Tibial artery (tissue), 4 donors: ENCODE measurements at regions not wholly inside any gene's neighbourhood (a gene's known extent, or its start where the extent isn't known, plus 50 kb on each side); places are given as distances from the start of the nearest gene placed in this dataset.

Experiments
- DNase-seq, 2 donors: peaks; one replicate each; pipeline ENCODE4 v3.0.0-alpha.2; 2019
- H3K27ac ChIP-seq, 2 donors: fragments of 200-600 bp; sonication (generic) in 1 of 2; 1 replicate in 1 of 2; 2 replicates in 1 of 2; pipeline ENCODE4 v1.5.1; 2018 to 2019; ENCODE audit warnings: mild to moderate bottlenecking in 1 of 2
- H3K27me3 ChIP-seq, 2 donors: fragments of 200-600 bp; sonication (generic) in 1 of 2; one replicate each; pipeline versions ENCODE4 v1.5.1 to v1.6.0; 2016 to 2019
- H3K36me3 ChIP-seq, 3 donors: fragments of 200-600 bp; sonication (generic) in 2 of 3; one replicate each; pipeline ENCODE4 v1.5.1; 2016 to 2019; ENCODE audit warnings: mild to moderate bottlenecking in 2 of 3
- H3K4me1 ChIP-seq, 4 donors: fragments of 200-600 bp; sonication (generic) in 2 of 4; 1 replicate in 3 of 4; 2 replicates in 1 of 4; pipeline ENCODE4 v1.5.1; 2016 to 2019
- H3K4me3 ChIP-seq, 2 donors: fragments of 200-600 bp; sonication (generic) in 1 of 2; 1 replicate in 1 of 2; 2 replicates in 1 of 2; pipeline ENCODE4 v1.5.1; 2018 to 2019; ENCODE audit warnings: mild to moderate bottlenecking in 2 of 2
- H3K9me3 ChIP-seq, 3 donors: fragments of 200-600 bp; sonication (generic) in 1 of 3; one replicate each; pipeline ENCODE4 v1.5.1; 2016 to 2019
- intact Hi-C: fragments of 100-400 bp; cut with DNase I; formaldehyde crosslinking; loops from one replicate; pipeline ENCODE4 v1.15.0; 2023; ENCODE audit warnings: low total_unique reads
- TF ChIP-seq, protein P1 (sequence below), 2 experiments: fragments of 200-600 bp in 1 of 2; fragments of 450-650 bp in 1 of 2; IDR thresholded peaks; one replicate each; pipeline ENCODE4 v1.5.1; 2017 to 2019; ENCODE audit warnings: antibody characterized with exemption in 2 of 2, mild to moderate bottlenecking in 1 of 2, moderate library complexity in 1 of 2

DNA sequence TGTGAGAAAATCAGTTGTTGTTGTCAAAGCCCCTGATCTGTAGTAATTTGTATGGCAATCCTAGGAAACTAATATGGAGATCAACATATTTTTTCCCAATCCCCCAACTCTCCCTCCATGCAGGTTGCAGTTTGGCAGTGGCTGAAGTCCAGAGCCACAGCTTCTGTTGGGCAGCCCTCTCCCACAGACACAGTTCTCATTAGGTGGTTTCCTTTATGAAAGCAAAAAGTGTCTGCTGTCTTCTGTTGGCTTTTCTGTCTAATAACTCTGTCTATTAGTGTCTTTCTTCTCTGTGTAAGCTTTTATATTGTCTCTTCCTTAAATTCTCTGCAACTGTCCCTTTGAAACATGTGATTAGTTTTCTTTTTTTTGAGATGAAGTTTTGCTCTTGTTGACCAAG, 914.3 kb upstream of the NCAM2 start:
- no peaks in the 10 kb centered on the region for H3K9me3 ChIP-seq
- intact Hi-C loops = no loop called here
- no peak for DNase-seq

DNA sequence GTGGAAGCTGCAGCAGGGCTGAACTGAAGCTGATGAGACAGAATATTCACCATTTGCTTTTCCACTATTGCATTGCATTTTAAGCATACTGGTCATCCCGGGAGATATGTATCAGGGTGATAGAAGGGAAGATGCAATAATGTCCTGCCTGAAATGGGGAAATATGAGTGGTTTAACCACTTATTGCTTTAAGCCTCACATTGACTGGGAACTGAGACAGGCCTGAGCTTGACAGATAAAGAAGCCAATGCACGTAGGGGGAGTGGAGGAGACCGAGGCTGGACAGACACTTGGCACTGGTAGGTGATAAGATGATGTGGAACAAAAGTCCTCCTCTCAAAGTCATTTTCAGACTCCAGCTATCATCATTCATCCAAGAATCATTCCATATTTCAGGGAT, 911.7 kb upstream of the NCAM2 start:
- Histone ChIP-seq H3K36me3 (no peaks in the 10 kb centered on the region), H3K4me1 (no peaks in the 10 kb centered on the region), H3K9me3 (no peaks in the 10 kb centered on the region), H3K27ac (no peak overlapping the region), H3K4me3 (no peak overlapping the region), H3K27me3 (no peaks in the 10 kb centered on the region)
- TF ChIP-seq, protein P1, sequence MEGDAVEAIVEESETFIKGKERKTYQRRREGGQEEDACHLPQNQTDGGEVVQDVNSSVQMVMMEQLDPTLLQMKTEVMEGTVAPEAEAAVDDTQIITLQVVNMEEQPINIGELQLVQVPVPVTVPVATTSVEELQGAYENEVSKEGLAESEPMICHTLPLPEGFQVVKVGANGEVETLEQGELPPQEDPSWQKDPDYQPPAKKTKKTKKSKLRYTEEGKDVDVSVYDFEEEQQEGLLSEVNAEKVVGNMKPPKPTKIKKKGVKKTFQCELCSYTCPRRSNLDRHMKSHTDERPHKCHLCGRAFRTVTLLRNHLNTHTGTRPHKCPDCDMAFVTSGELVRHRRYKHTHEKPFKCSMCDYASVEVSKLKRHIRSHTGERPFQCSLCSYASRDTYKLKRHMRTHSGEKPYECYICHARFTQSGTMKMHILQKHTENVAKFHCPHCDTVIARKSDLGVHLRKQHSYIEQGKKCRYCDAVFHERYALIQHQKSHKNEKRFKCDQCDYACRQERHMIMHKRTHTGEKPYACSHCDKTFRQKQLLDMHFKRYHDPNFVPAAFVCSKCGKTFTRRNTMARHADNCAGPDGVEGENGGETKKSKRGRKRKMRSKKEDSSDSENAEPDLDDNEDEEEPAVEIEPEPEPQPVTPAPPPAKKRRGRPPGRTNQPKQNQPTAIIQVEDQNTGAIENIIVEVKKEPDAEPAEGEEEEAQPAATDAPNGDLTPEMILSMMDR (IDR thresholded peaks at IDR 0.05) = no peak
- DNase-seq = no peak
- intact Hi-C loops = no loop called here

More for the DNA sequence above, 914.3 kb upstream of the NCAM2 start:
- H3K4me1 ChIP-seq = no peaks in the 10 kb centered on the region
- H3K27me3 ChIP-seq = no peaks in the 10 kb centered on the region
- H3K27ac ChIP-seq = no peak overlapping the region
- TF ChIP-seq, protein P1 (IDR thresholded peaks at IDR 0.05) = no peak
- no peaks in the 10 kb centered on the region for H3K36me3 ChIP-seq
- H3K4me3 ChIP-seq = no peak overlapping the region

DNA sequence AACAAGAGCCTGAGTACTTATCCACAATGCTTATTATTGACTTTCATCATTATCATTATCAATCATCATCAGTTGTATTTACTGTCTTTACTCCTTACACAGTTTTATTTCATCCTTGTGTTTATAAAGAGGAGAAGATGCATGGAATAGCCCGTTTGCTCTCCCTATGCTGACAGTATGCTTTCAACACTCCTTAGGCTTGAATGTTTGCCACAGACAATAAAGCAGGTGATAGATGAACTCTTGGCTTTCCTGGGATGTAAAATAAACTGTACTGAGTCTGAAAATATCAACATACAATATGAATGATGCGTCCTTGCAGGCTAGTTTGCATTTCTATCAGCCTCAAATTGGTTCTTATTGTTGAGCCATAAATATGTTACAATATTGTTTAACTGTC, 891.8 kb upstream of the NCAM2 start:
- Histone ChIP-seq H3K4me3 (no peak overlapping the region), H3K36me3 (no peaks in the 10 kb centered on the region), H3K27me3 (no peaks in the 10 kb centered on the region), H3K4me1 (no peaks in the 10 kb centered on the region), H3K27ac (no peak overlapping the region), H3K9me3 (no peaks in the 10 kb centered on the region)
- TF ChIP-seq, protein P1 (IDR thresholded peaks at IDR 0.05) = no peak
- intact Hi-C loops = no loop called here
- DNase-seq = no peak

DNA sequence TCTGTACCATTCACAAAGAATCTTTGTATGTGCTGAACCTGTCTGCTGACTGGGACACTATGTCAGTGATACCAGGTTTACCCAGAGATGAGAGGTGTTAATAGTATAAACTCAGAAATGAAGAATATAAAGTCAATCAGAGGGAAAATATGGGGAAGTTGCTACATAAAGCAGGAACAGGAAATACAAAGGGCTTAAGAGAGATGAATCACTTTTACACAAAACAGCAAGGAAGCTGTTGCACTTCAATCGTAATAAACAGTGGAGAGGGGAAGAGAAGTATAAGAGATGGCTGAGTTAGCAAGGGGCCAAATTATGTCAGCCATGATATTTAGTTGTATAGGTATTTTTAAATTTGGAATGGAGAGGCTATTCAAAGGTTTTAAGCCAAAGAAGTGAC, 890.2 kb upstream of the NCAM2 start:
- intact Hi-C loops = no loop called here
- Histone ChIP-seq H3K27me3 (no peaks in the 10 kb centered on the region), H3K36me3 (no peaks in the 10 kb centered on the region), H3K9me3 (no peaks in the 10 kb centered on the region), H3K27ac (no peak overlapping the region), H3K4me1 (no peaks in the 10 kb centered on the region), H3K4me3 (no peak overlapping the region)
- DNase-seq = no peak
- TF ChIP-seq, protein P1 (IDR thresholded peaks at IDR 0.05) = no peak

DNA sequence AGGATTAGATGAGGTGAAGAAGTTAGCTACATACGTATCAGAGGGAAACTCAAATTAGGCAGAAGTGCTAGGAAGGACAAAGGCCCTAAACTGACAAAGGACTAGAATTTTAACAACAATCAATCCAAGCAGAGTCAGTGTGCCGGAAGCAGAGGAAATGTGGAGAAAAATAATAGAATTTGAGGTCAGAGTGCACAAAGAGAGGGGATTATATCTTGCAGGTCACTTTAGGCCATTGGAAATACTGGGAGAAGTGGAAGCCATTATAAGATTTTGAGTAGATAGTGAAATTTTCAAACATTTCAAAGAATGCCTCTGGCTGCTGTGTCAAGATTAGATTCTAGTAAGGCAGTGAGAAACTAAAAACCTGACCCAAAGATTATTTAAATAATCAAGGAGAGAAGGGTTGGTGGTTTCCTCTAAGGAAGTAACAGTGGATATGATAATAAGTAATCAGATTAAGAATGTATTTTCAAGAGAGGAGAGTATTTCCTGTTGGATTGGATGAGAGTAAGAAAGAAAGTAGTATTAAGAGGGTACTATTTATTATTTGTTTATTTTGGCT, 889.2 kb upstream of the NCAM2 start:
- Histone ChIP-seq H3K27ac (no peak overlapping the region), H3K36me3 (no peaks in the 10 kb centered on the region), H3K27me3 (no peaks in the 10 kb centered on the region), H3K9me3 (no peaks in the 10 kb centered on the region), H3K4me3 (no peak overlapping the region), H3K4me1 (no peaks in the 10 kb centered on the region)
- no peak for DNase-seq
- intact Hi-C loops = no loop called here
- TF ChIP-seq, protein P1 (IDR thresholded peaks at IDR 0.05) = no peak

DNA sequence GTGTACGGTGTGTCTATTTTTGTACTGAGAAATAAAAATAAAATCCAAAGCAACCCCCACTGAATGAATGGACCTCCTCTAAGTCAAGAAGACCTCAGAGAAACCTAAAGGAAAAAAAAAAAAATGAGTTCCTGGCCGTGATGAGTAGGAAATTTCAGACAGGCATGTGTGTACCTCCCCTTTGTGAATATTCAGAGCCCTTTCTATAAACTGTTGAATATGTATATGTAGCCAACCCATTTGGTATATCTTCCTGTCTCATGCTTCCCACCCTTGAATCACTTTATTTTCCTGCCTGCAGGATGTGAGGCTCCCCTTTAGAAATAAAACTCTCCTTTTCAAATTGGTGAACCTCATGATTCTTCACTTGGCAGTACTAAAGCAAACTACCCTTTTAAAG, 887.8 kb upstream of the NCAM2 start:
- no peak overlapping the region for H3K27ac ChIP-seq

More for the DNA sequence above, 887.8 kb upstream of the NCAM2 start:
- TF ChIP-seq, protein P1 (IDR thresholded peaks at IDR 0.05) = no peak
- DNase-seq = no peak
- Histone ChIP-seq H3K4me3 (no peak overlapping the region), H3K9me3 (no peaks in the 10 kb centered on the region), H3K4me1 (no peaks in the 10 kb centered on the region), H3K36me3 (no peaks in the 10 kb centered on the region), H3K27me3 (no peaks in the 10 kb centered on the region)
- intact Hi-C loops = no loop called here
